ENCODE measurements at regions not wholly inside any gene's neighbourhood (a gene's known extent, or its start where the extent isn't known, plus 50 kb on each side); places are given as distances from the start of the nearest gene placed in this dataset.

DNA sequence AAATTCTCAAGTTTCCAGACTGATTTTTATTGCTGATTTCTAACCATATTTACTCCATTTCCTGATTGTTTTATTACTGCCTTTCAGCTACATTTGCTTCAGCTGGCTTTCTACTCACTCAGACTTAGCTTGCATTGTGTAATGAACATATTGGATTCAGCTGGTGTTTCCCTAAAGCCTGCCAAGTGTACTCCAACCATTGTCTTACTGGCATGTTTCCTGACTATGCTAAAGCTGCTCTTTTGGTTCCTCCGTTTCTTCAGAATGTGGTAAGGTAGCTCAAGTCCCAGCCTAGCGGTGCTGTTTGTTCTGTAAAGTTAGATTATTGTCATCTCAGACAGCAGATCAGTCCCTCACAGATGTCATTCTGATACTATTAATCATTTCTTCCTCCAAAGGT lies 53.1 kb upstream of the GLRA2 start:
- no peak for DNase-seq (ENCODE audit: low read depth in 2 of 2)

DNA sequence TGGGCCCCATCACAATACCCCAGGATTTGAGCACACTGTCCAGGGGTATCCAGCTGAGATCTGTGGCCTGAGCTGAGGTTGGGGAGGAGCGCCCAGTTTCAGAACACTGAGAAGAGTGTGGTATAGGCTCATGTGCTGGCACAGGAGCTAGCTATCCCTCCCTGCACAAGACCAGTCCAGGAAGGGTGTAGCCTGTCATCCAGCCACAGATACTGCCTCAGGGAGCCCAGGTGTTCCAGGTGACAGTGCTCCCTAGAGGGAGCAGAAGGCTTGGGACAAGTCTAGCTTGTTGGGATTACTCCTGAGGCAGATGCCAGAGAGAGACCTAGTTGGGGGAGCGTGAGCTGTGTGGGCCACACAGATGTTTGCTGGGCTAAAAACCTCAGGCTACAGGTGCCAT lies 79.6 kb upstream of the GLRA2 start:
- DNase-seq (ENCODE audit: low read depth in 2 of 2): no peak

DNA sequence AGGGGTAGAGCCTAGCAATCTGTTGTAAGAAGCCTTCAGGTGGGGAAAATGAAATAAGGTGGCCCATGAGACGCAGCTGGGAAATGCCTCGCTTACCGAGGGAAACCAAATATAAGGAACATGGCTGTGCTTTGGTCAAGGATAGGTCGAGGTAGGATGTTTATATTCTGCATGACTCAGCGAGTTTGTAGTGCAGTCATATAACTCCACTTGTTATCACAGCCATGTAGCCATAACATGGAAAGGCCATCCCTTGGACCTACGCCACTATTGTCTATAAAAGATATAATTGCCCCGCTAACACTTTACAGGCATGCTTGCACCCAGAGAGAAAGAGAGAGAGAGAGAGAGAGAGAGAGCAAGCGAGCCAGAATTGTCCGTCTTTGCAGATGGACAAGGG lies 80.9 kb upstream of the GLRA2 start:
- DNase-seq (ENCODE audit: low read depth in 2 of 2): no peak

GRCh38 chrX:14440106-14440505 lies 89.2 kb upstream of the GLRA2 start:
- DNase-seq (ENCODE audit: low read depth in 2 of 2): no peak

DNA sequence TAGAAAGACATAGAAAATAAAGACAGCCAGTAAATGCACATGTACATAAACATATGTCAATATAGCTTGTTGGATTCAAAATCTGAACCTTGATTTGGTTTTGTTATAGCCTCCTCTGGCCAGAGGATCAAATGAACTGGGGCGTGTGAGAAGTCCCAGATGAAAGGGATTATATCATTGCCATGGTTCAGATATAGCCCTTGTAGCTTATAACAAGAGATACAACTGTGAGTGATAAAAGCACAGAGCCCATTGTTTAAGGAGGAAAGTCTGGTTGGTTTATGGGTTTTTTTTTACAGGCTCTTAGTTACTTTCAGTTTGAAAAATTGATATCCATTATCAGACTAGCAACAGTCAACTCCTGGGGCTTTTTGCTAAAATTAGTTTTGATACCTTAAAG lies 101.7 kb upstream of the GLRA2 start:
- DNase-seq (ENCODE audit: low read depth in 2 of 2): no peak

DNA sequence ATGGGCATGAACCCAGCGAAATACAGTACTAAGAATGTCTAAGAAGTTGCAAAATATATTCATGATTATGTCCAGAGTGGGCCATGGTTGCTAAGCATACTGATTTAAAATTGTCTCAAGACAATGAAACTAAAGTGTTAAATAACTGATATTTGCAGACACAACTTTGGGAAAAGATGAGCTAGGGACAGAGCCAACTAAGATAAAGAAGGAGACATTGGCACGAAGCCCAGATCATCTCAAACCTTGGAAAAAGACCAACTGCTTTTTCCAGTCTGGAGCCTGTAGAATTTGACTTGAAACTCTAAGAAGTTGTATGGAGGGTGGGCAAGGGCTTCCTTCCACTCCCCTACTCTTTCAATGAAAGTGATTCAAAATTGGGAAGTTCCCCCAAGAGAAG lies 108.5 kb upstream of the GLRA2 start:
- DNase-seq (ENCODE audit: low read depth in 2 of 2): no peak

- no peak for DNase-seq (ENCODE audit: low read depth in 2 of 2)
Measured at GRCh38 chrX:14412686-14413085, 116.7 kb upstream of the GLRA2 start.

- no peak for DNase-seq (ENCODE audit: low read depth in 2 of 2)
Measured at GRCh38 chrX:14411326-14411725, 118.0 kb upstream of the GLRA2 start.

- no peak for DNase-seq (ENCODE audit: low read depth in 2 of 2)
Measured at GRCh38 chrX:14409341-14409740, 120.0 kb upstream of the GLRA2 start.

GRCh38 chrX:14406225-14406624 lies 123.1 kb upstream of the GLRA2 start:
- DNase-seq (ENCODE audit: low read depth in 2 of 2): no peak

GRCh38 chrX:14398725-14399124 lies 130.6 kb upstream of the GLRA2 start:
- no peak for DNase-seq (ENCODE audit: low read depth in 2 of 2)

GRCh38 chrX:14389682-14390081 lies 139.7 kb upstream of the GLRA2 start:
- DNase-seq (ENCODE audit: low read depth in 2 of 2): no peak

GRCh38 chrX:14386981-14387380 lies 142.4 kb upstream of the GLRA2 start:
- DNase-seq (ENCODE audit: low read depth in 2 of 2): no peak

- DNase-seq (ENCODE audit: low read depth in 2 of 2): no peak
Measured at GRCh38 chrX:14380044-14380443, 149.3 kb upstream of the GLRA2 start.

DNA sequence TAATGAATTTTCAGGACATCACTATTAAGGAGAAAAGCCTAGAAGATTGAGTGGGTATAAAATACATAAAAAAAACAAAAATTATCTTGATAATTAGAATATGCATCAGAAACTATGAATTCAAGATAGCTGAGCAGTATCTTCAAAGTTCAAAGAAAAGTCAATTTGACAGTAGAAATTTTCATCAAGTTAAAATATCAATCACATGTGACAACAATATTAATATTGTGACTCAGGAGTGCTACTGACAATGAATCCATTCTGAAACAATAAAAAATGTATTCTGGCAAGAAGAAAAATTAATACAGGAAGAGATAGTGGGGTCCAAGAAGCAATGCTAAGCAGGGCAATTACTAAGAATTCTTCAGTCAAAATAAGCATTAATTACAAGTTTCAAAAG lies 151.9 kb upstream of the GLRA2 start:
- DNase-seq (ENCODE audit: low read depth in 2 of 2): no peak

DNA sequence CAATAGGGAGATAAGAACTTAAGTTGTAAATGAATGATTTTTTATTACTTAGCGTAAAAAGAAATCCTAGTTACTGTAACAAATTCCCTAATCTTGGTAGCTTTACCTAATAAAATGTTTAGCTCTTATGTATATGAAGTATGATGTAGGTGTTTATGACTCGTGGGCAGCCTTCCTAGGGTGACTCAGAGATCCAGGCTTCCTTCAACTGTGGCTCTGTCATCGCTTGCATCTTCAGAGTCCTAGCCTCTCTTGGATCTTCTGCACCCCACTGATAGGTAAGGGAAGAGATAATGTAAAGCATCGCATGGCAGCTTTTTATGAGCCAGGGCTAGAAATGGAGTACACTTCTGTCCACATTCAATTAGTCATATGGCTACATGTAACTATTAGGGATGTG lies 165.6 kb upstream of the GLRA2 start:
- no peak for DNase-seq (ENCODE audit: low read depth in 2 of 2)

DNA sequence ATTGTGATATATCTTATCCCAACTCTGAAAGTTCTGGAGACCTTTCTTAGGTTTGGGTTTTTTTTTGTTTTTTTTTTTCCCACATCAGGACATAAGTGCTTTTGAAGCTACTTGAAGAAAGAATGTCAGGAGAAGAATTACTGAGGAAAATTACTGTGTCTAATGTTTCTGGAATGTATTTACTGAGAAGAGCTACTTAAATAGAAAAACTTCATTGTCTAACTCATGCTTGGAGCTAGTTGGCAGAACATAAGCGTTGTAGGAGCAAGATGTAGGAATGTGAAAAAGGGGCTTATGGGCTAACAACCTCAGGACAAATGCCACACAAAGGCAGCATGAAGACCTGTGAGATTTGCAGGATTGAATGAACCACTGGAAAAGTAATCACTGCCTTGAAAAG lies 166.6 kb upstream of the GLRA2 start:
- no peak for DNase-seq (ENCODE audit: low read depth in 2 of 2)

DNA sequence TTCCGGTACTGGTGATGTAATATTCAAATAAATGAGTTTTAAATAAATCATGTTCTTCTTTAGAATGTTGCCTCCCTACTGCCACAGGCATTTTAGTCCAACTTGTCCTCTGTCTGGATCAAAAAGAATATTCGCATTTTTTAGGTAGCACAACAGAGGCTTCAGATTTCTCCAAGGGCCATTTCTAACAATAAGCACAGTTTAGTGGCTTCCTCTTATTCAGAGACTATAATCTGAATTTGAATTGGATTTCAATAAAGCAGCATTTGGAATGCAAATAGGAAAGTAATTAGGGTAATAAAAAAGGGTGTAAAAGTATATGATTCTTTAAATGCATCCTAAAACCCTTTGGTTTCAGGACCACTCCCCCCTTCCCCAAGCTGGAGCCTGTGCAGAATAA lies 167.9 kb upstream of the GLRA2 start:
- no peak for DNase-seq (ENCODE audit: low read depth in 2 of 2)

- DNase-seq (ENCODE audit: low read depth in 2 of 2): no peak
Measured at GRCh38 chrX:14359727-14360126, 169.6 kb upstream of the GLRA2 start.

DNA sequence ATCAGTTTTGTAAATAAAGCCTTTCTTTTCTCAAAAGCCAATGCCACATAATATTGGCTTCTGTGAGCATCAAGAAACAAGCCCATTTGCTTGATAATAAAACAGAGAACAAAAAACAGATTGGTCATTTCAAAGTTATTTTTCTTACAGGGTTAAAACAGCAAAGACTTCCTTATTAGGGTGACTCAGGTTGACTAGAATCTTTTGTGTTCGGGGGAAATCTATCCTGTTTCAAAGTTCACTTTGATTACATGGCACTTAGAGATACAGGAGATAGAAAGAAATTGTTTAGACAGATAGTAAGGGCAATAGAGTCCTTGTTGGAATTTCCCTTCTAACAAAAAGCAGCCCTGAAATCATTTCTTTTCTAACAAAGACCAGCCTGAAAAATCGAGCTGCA lies 170.0 kb upstream of the GLRA2 start:
- DNase-seq (ENCODE audit: low read depth in 2 of 2): no peak

- no peak for DNase-seq (ENCODE audit: low read depth in 2 of 2)
Measured at GRCh38 chrX:14357314-14357713, 172.0 kb upstream of the GLRA2 start.

DNA sequence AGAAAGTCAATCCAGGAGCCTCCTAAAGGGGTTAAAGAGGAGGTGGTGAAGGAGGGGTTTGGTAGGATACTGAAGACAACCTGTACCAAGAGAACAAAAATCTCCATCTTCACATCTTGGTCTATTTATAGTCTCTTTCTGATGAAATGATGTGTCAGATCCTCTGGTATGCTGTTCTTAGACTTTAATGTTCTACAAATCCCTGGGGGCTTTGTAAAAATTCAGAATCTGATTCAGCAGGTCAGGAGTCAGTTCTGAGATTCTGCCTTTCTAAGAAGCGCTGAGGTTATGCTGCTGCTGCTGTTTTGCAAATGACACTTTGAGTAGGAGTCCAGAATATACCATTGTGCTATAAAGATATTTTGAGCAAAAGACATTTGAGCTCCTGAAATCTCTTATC lies 172.9 kb upstream of the GLRA2 start:
- no peak for DNase-seq (ENCODE audit: low read depth in 2 of 2)

GRCh38 chrX:14355556-14355955 lies 173.8 kb upstream of the GLRA2 start:
- DNase-seq (ENCODE audit: low read depth in 2 of 2): no peak

GRCh38 chrX:14354521-14354920 lies 174.8 kb upstream of the GLRA2 start:
- no peak for DNase-seq (ENCODE audit: low read depth in 2 of 2)

DNA sequence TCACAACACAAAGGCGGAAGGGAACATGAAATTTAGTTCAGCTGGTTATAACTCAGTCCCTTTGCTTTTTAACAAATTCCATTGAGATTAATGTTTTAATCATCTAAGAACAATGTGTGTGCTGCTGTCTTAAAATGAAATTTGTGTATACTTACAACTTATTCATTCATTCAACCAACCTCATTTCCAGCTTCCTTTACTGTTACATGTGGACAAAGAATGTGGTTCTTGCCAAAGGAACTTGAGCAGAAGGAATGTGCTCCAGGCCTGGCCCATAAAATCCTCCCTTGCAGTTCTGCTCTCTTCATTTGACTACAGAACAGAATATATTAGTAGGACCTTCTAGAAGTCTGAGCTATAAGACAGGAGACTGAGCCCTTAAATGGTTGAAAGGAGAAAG lies 176.8 kb upstream of the GLRA2 start:
- DNase-seq (ENCODE audit: low read depth in 2 of 2): no peak

Measured in stimulated activated CD4-positive, alpha-beta T cell treated with anti-CD3 and anti-CD28 coated beads, Interleukin-1b, Interleukin-23, amount 100 ng/mL, for 4 hours (primary cell).